HepG2 (cell line): ENCODE measurements at regions not wholly inside any gene's neighbourhood (a gene's known extent, or its start where the extent isn't known, plus 50 kb on each side); places are given as distances from the start of the nearest gene placed in this dataset.

Source experiments
- ARID5B ChIP-seq: IDR thresholded peaks from 2 replicates; pipeline ENCODE4 v1.4.0; 2020; ENCODE audit warnings: mild to moderate bottlenecking, missing genetic modification reagents
- BCLAF1 ChIP-seq: fragments of 450-650 bp; IDR thresholded peaks from 2 replicates; pipeline ENCODE4 v1.6.1; 2017; ENCODE audit warnings: mild to moderate bottlenecking
- CTCF ChIP-seq: sonication (generic); formaldehyde crosslinking; IDR thresholded peaks from 2 replicates; pipeline ENCODE4 v1.5.0; 2020; ENCODE audit warnings: mild to moderate bottlenecking, missing genetic modification reagents, moderate library complexity
- NFIC ChIP-seq: IDR thresholded peaks from 2 replicates; pipeline ENCODE4 v1.6.1; 2012; ENCODE audit warnings: mild to moderate bottlenecking, low read length, inconsistent platforms
- RAD21 ChIP-seq: fragments of 450-650 bp; formaldehyde crosslinking; IDR thresholded peaks from 2 replicates; pipeline ENCODE4 v1.5.0; 2020; ENCODE audit warnings: mild to moderate bottlenecking
- SOX6 ChIP-seq, 2 experiments: fragments of 450-650 bp in 1 of 2; sonication (generic) in 1 of 2; formaldehyde crosslinking in 1 of 2; IDR thresholded peaks; 2 replicates each; pipeline versions ENCODE4 v1.4.0 to v1.6.1; 2017 to 2020; ENCODE audit warnings: antibody characterized with exemption in 1 of 2, mild to moderate bottlenecking in 1 of 2, missing genetic modification reagents in 1 of 2
- THAP7 ChIP-seq: sonication (generic); formaldehyde crosslinking; IDR thresholded peaks from 2 replicates; pipeline ENCODE4 v1.8.1; 2023; ENCODE audit warnings: mild to moderate bottlenecking, missing genetic modification reagents
- TMF1 ChIP-seq: sonication (generic); formaldehyde crosslinking; IDR thresholded peaks from 2 replicates; pipeline ENCODE4 v1.8.1; 2022; ENCODE audit warnings: low read depth, missing genetic modification reagents
- ZFP37 ChIP-seq: sonication (generic); formaldehyde crosslinking; IDR thresholded peaks from 2 replicates; pipeline ENCODE4 v1.4.0; 2020; ENCODE audit warnings: missing genetic modification reagents, borderline replicate concordance
- ZNF768 ChIP-seq: sonication (generic); formaldehyde crosslinking; IDR thresholded peaks from 2 replicates; pipeline ENCODE4 v1.4.0; 2020; ENCODE audit warnings: missing genetic modification reagents

GRCh38 chr1:201756406-201756805 lies 72.6 kb upstream of the IPO9 start:
- TF ChIP-seq ZNF768 (CRISPR knock-in tag) (no peak), CTCF (CRISPR knock-in tag) (no peak), BCLAF1 (no peak), ARID5B (CRISPR knock-in tag) (no peak), THAP7 (CRISPR knock-in tag) (no peak), TMF1 (CRISPR knock-in tag) (no peak), SOX6 (IDR thresholded peaks at IDR 0.05) (no peak), SOX6 (CRISPR knock-in tag; IDR thresholded peaks at IDR 0.05) (no peak), ZFP37 (no peak), NFIC (no peak), RAD21 (CRISPR knock-in tag) (no peak)
